Tongue (tissue), 1 donor: ENCODE measurements at regions not wholly inside any gene's neighbourhood (a gene's known extent, or its start where the extent isn't known, plus 50 kb on each side); places are given as distances from the start of the nearest gene placed in this dataset.

Experiments
- DNase-seq: peaks from one replicate; pipeline ENCODE4 v3.0.0-alpha.2; 2015

GRCh38 chr22:49208004-49208402, 619.7 kb downstream of the BRD1 start:
- DNase-seq = no peak

GRCh38 chr22:49207008-49208003, 620.4 kb downstream of the BRD1 start:
- no peak for DNase-seq

- DNase-seq = no peak
Measured at GRCh38 chr22:49206281-49206680, 621.4 kb downstream of the BRD1 start.

- no peak for DNase-seq
Measured at GRCh38 chr22:49205483-49205800, 622.2 kb downstream of the BRD1 start.

- DNase-seq = no peak
Measured at GRCh38 chr22:49204599-49205482, 622.8 kb downstream of the BRD1 start.

- DNase-seq = no peak
Measured at GRCh38 chr22:49203859-49204598, 623.6 kb downstream of the BRD1 start.

GRCh38 chr22:49203091-49203858, 624.4 kb downstream of the BRD1 start:
- DNase-seq = no peak

GRCh38 chr22:49202226-49202625, 625.4 kb downstream of the BRD1 start:
- DNase-seq = no peak

GRCh38 chr22:49201046-49201970, 626.4 kb downstream of the BRD1 start:
- no peak for DNase-seq

- no peak for DNase-seq
Measured at GRCh38 chr22:49199224-49199623, 628.4 kb downstream of the BRD1 start.

- DNase-seq = no peak
Measured at GRCh38 chr22:49198705-49199084, 629.0 kb downstream of the BRD1 start.

GRCh38 chr22:49197986-49198704, 629.5 kb downstream of the BRD1 start:
- no peak for DNase-seq

GRCh38 chr22:49197505-49197904, 630.2 kb downstream of the BRD1 start:
- peak; percentile 27 for DNase-seq

GRCh38 chr22:49196046-49196511, 631.6 kb downstream of the BRD1 start:
- DNase-seq = no peak

GRCh38 chr22:49195636-49196035, 632.0 kb downstream of the BRD1 start:
- DNase-seq = no peak

GRCh38 chr22:49193901-49194465, 633.7 kb downstream of the BRD1 start:
- no peak for DNase-seq

GRCh38 chr22:49193348-49193747, 634.3 kb downstream of the BRD1 start:
- no peak for DNase-seq

- DNase-seq = no peak
Measured at GRCh38 chr22:49192857-49193250, 634.8 kb downstream of the BRD1 start.

- DNase-seq = peak; percentile 5
Measured at GRCh38 chr22:49192180-49192856, 635.4 kb downstream of the BRD1 start.
